HG03025 (cell line): ENCODE measurements at regions not wholly inside any gene's neighbourhood (a gene's known extent, or its start where the extent isn't known, plus 50 kb on each side); places are given as distances from the start of the nearest gene placed in this dataset.

Source experiments
- ATAC-seq: cut with Tn5 transposase; IDR thresholded peaks from one replicate; pipeline ENCODE4 v1.9.1; 2021; ENCODE audit warnings: mild to moderate bottlenecking, moderate library complexity; ENCODE audit not compliant: unreplicated experiment, low FRiP score

GRCh38 chr18:21991886-21992285, 177.5 kb upstream of the GATA6 start:
- no peak for ATAC-seq

- no peak for ATAC-seq
Measured at GRCh38 chr18:21996351-21996826, 173.0 kb upstream of the GATA6 start.

GRCh38 chr18:21997207-21998143, 171.9 kb upstream of the GATA6 start:
- no peak for ATAC-seq

- ATAC-seq = no peak
Measured at GRCh38 chr18:21998486-21998885, 170.9 kb upstream of the GATA6 start.

- ATAC-seq = no peak
Measured at GRCh38 chr18:22001912-22002487, 167.4 kb upstream of the GATA6 start.

- no peak for ATAC-seq
Measured at GRCh38 chr18:22005191-22005841, 164.1 kb upstream of the GATA6 start.

GRCh38 chr18:22006458-22006857, 162.9 kb upstream of the GATA6 start:
- no peak for ATAC-seq

GRCh38 chr18:22009242-22009641, 160.1 kb upstream of the GATA6 start:
- ATAC-seq = no peak

GRCh38 chr18:22013993-22014392, 155.4 kb upstream of the GATA6 start:
- ATAC-seq = no peak

GRCh38 chr18:22015156-22015555, 154.2 kb upstream of the GATA6 start:
- ATAC-seq = no peak

- no peak for ATAC-seq
Measured at GRCh38 chr18:22018366-22018765, 151.0 kb upstream of the GATA6 start.

- ATAC-seq = no peak
Measured at GRCh38 chr18:22019193-22019592, 150.2 kb upstream of the GATA6 start.

- no peak for ATAC-seq
Measured at GRCh38 chr18:22020127-22020866, 149.1 kb upstream of the GATA6 start.

- ATAC-seq = no peak
Measured at GRCh38 chr18:22020867-22021370, 148.5 kb upstream of the GATA6 start.

- no peak for ATAC-seq
Measured at GRCh38 chr18:22021701-22022100, 147.7 kb upstream of the GATA6 start.

GRCh38 chr18:22024924-22025323, 144.5 kb upstream of the GATA6 start:
- no peak for ATAC-seq

- ATAC-seq = no peak
Measured at GRCh38 chr18:22026362-22026761, 143.0 kb upstream of the GATA6 start.

GRCh38 chr18:22026889-22027288, 142.5 kb upstream of the GATA6 start:
- no peak for ATAC-seq

GRCh38 chr18:22031611-22032010, 137.8 kb upstream of the GATA6 start:
- no peak for ATAC-seq

GRCh38 chr18:22032392-22032961, 136.9 kb upstream of the GATA6 start:
- ATAC-seq = no peak
